GM10266 (cell line): ENCODE measurements at regions not wholly inside any gene's neighbourhood (a gene's known extent, or its start where the extent isn't known, plus 50 kb on each side); places are given as distances from the start of the nearest gene placed in this dataset.

ENCODE experiments used
- DNase-seq: peaks from one replicate; pipeline ENCODE4 v3.0.0; 2012; ENCODE audit errors: extremely low spot score
- TF ChIP-seq, protein P1 (sequence below): IDR thresholded peaks from 2 replicates; pipeline ENCODE4 v1.5.1; 2012; ENCODE audit warnings: mild to moderate bottlenecking, low read depth; ENCODE audit not compliant: control insufficient read depth, insufficient read depth; ENCODE audit errors: missing control alignments

DNA sequence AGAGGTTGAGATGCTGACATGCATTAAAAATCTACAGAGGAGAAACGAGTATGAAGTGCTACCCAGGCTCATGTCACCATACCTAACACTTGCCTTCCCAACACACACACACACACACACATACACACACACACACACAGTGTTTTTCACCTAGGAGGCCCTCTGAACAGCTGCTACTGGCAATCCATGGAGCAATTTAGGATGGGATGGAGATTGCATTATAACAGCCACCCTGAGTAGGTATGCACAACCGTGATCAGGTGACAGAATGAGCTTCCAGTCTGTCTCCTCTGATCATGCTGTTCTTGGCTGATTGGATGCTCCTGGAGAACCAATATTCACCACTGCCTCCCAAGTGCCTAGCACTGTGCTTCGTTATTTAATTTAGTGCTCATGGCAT, 528.5 kb upstream of the CDH5 start:
- TF ChIP-seq, protein P1, sequence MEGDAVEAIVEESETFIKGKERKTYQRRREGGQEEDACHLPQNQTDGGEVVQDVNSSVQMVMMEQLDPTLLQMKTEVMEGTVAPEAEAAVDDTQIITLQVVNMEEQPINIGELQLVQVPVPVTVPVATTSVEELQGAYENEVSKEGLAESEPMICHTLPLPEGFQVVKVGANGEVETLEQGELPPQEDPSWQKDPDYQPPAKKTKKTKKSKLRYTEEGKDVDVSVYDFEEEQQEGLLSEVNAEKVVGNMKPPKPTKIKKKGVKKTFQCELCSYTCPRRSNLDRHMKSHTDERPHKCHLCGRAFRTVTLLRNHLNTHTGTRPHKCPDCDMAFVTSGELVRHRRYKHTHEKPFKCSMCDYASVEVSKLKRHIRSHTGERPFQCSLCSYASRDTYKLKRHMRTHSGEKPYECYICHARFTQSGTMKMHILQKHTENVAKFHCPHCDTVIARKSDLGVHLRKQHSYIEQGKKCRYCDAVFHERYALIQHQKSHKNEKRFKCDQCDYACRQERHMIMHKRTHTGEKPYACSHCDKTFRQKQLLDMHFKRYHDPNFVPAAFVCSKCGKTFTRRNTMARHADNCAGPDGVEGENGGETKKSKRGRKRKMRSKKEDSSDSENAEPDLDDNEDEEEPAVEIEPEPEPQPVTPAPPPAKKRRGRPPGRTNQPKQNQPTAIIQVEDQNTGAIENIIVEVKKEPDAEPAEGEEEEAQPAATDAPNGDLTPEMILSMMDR: no peak
- DNase-seq: no peak

DNA sequence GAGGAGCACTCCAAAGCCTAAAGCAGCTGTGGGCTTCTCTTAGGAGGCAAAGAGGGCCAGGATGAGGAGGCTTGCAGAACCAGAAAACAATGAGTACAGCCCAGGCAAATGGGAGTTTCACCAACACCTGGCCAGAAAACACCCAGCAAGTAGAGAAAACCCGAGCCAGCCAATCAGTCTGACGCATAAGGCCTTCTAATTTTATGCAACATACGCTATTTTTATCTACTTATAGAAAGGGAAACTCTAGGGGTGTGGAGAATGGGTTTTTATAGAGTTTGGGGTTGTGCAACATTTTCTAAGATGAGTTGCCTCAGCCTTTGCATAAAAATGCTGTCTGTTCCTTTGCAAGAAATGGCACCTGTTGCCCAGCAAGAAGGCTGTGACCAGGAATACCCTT, 529.0 kb upstream of the CDH5 start:
- no peak for DNase-seq
- TF ChIP-seq, protein P1: no peak

DNA sequence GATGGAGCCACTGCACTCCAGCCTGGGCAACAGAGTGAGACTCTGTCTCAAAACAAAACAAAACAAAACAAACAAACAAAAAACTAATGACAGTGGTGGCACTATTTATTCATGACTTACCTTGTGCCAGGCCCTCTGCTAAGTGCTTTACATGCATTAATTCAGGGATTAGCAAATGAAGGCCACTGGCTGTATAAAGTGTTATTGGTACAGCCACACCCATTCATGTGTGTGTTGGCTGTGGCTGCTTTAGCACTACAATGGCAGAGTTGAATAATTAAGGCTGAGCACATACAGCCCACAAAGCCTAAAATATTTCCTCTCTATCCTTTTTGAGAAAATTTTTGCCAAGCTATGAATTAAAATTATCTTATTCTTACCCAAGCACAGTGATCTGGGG, 531.8 kb upstream of the CDH5 start:
- TF ChIP-seq, protein P1: no peak
- DNase-seq: no peak

DNA sequence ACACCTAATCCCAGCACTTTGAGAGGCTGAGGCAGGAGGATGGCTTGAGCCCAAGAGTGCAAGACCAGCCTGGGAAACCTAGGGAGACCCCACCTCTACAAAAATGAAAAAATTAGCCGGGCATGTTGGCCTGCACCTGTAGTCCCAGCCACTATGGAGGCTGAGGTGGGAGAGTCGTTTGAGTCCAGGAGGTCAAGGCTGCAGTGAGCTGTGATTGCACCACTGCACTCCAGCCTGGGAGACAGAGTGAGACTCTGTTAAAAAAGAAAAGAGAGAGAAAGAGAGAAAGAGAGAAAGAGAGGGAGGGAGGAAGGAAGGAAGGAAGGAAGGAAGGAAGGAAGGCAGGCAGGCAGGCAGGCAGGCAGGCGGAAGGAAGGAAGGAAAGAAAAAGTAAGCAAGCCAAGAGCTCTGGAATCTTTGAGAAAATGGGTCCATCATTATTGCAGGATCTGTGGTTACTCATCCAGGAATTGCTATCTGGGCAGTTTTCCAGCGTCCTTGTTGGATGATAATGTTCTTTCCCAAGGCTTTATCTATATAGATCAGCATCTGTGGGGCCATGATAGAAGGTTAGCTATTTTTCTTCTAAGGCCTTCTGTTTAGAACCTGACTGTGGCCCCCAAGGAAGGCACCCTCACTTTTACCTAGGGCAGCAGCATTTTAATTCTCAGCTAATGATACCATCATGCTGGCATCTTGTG, 533.2 kb upstream of the CDH5 start:
- TF ChIP-seq, protein P1: no peak
- no peak for DNase-seq

DNA sequence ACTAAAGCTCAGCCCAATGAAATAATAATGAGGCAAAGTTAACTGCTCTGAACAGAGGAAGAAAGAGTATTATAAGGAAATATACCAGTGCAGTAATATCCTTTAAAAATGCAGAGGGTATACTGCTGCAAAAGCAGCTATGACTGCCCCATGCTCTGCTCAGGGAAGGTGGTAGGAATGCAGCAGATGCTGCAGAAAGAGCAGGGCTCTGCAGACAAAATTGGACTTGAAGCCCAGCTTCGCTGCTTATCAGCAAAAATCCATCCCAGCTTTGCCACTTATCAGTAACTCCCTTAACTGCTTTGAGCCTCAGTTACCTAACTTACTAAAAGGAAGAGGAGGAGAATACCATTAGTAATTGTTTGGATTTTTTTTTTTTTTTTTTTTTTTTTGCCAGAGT, 533.8 kb upstream of the CDH5 start:
- no peak for DNase-seq
- TF ChIP-seq, protein P1: no peak

DNA sequence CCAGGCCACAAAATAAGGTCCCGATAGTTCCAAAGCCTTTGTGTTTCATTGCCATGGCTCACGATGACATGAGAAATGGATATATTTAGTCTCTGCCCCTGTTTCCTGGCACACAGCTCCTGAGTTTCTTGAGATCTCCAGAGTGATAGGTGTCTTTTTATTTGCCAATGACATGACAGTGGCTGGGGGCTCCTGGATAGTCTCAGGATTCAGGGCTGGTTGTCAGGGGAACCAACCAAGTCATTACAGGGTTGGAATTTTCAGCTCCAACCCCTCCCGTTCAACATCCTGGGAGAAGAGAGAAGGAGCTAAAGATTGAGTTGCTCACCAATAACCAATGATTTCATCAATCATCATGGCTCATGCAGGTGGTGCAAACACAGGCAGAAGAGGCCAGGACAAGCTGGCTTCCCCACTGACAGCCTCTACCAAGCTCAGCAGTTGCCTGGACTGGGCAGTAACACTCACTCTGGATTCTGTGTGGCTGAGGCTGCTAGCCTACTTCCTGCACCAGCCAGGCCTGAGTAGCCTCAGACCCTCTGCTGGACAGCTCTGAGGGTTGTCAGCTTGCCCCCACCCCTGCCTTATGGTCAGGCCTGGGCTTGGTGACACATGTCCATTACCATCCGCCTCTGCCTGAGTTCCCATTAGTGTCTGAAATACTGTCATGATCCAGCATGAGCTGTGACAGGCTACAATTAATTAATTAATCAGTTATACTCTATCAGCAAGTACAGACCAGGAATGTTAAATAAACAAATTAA, 534.4 kb upstream of the CDH5 start:
- TF ChIP-seq, protein P1: no peak
- DNase-seq: no peak

DNA sequence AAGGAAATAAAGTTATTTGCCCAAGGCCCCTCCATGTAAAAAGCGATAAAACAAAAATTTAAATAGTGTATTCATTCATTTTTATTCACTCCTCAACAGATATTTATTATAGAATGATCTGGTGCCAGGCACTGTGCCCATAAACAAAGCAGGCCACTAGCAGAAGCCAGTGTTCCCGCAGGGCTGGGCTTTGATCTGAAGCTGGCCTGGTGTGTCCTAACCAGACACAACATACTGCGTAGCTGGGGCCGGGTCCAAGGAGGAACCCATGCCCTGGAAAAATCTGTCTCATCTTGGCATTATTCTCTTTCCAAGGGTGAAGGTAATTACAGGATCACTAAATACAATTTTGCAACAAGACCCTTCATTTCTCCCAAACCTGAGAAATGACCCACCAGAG, 537.4 kb upstream of the CDH5 start:
- TF ChIP-seq, protein P1: no peak

More for the DNA sequence above, 537.4 kb upstream of the CDH5 start:
- DNase-seq: no peak
